Left forelimb (tissue), 1 donor: ENCODE measurements at regions not wholly inside any gene's neighbourhood (a gene's known extent, or its start where the extent isn't known, plus 50 kb on each side); places are given as distances from the start of the nearest gene placed in this dataset.

Experiments used
- DNase-seq: peaks from one replicate; pipeline ENCODE4 v3.0.0-alpha.2; 2018; ENCODE audit warnings: low spot score

- no peak for DNase-seq
Measured at GRCh38 chr5:82702046-82702445, 375.1 kb downstream of the TMEM167A start.

DNA sequence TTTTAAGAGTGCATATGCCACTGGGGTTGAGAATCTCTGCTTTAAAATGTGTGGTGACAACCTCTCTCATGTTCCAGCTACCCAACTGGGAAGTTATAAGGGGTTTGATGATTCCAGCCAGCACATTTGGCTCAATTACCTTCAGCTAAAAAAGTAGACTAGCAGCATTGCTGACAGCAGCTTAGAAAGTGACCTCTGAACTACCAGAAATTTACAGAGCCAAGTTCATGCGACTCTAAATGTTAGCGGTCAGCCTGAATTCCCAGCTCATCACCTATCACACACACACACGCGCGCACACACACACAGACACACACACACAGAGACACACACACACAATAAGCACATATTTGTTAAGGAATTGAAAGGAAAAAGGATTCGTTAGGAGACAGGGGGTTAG is 377.5 kb downstream of the TMEM167A start:
- DNase-seq, result no peak

GRCh38 chr5:82698026-82698425 is 379.2 kb downstream of the TMEM167A start:
- DNase-seq, result no peak

GRCh38 chr5:82694711-82695285 is 382.4 kb downstream of the TMEM167A start:
- DNase-seq, result no peak

GRCh38 chr5:82692826-82693225 is 384.4 kb downstream of the TMEM167A start:
- no peak for DNase-seq

DNA sequence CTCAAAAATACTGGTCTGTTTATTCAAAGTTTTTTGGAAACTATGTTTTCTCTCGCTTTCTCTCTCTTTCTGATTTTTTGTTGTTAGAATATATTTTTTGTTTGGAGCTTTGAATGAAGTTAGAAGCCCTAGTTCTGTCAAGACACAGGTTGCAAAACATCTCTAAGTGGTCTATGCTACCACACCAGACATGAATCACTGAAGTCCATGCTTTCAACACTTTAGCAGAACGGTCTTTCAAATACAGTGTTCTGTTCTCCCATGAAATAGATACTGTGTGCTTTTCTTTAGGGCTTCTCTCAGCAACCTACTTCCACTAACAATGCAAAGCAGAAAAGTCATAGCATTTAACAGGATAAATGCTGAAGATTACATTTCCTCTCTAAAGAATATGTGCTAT is 392.5 kb downstream of the TMEM167A start:
- no peak for DNase-seq

DNA sequence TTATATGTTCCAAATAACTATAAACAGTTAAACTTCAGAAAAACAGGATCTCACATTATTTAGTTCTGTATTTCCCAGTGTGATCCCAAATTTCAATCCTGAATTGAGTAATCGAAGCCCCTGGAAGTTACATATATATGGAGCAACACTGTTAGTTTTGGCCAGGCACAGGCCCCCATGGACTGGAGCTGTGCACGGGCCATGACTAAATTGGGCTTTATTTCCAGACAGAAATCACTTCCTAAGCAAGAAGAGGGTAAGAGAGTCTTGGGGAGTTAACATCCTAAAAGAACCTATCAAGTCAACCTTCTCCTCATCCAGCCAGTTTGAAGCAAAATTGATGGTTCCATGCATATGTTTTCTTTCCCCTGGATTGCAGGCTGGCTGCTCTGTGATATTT is 393.0 kb downstream of the TMEM167A start:
- DNase-seq, result no peak

DNA sequence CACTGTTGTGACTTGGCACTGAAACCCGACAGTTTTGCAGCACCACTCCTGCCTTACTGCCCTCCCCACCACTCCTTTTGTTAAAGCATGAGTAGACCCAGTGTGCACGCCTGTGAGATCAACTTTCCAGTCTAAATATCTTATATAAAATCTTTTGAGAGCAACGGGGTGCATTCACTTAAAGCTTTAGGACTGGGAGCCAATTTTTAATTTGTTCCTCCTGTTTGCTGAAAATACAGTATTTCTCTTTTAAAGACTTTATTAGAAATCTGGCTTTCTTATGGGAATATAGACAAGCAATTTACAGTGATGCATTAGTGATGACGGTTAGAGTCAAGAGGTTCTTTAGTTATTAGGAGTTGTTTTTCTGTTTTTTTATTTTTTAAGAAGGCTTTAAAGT is 397.5 kb downstream of the TMEM167A start:
- no peak for DNase-seq

- no peak for DNase-seq
Measured at GRCh38 chr5:82676661-82677060, 398.5 kb upstream of the RPS23 start.

DNA sequence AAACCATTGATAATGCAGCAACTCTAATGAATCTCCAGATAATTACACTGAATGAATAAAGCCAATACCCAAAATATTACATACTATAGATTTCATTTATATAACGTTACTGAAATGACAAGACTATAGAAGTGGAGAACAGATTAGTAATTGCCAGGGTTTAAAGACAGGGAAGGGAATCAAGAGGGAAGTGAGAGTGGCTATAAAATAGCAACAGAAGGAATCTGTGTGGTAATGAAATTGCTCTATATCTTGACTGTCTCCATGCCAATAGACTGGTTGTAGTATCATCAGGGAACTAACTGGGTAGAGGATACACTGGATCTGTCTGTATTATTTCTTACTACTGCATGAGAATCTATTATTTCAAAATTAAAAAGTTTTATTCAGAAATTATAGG is 396.5 kb upstream of the RPS23 start:
- DNase-seq, result no peak

DNA sequence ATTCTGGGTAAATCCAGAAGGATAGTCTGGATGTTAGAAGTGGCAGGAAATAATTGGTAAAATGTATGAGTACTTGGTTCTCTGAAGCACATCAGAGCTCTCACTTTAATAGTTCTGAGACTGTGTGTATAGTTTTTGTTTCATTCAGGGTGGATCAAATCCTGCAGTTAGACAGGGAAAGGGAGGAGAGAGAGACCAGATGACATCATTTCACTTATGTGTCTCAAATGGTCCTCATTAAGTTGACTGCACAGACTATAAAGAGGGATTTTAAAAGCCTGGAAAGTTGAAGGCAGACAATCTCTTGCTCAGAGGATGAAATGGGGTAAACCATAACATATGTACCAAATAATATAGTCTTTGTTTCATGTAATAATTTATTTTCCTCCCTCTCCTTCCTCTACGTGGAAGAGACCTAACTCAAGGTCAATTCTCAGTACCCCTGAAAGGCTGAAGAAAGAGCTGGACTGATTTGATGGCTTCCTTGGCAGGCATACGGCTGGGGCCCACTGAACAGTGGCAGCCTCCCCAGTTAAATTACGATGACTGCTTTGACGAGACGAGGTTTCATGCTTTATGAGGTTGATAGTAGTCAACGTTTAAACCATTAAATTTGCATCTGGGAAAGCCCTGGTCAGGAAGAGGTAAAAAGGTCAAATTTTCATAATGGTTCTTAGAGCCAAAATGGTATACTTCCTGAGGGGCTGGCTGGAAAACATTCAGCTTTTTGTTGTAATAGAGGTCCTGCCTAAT is 395.1 kb upstream of the RPS23 start:
- DNase-seq, result no peak

- no peak for DNase-seq
Measured at GRCh38 chr5:82670692-82671091, 392.5 kb upstream of the RPS23 start.

DNA sequence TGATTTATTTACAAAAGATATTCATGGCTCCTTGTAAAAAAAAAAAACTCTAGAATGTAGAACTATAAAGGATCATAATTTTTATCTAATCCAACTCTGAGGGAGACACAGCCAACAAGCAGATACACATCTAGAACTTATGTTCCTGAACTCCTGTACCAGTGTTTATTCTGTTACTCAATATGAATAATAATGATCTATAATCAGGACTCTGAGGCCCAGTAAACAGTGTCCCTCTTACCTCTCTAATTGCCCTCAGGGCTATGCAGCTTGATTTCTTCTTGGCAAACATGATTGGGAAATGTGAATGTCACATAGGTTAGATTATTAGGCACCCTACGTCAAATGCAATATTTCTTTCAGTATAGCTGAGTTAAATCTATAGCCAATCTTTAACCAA is 391.6 kb upstream of the RPS23 start:
- no peak for DNase-seq

GRCh38 chr5:82666312-82666711 is 388.2 kb upstream of the RPS23 start:
- DNase-seq, result no peak

DNA sequence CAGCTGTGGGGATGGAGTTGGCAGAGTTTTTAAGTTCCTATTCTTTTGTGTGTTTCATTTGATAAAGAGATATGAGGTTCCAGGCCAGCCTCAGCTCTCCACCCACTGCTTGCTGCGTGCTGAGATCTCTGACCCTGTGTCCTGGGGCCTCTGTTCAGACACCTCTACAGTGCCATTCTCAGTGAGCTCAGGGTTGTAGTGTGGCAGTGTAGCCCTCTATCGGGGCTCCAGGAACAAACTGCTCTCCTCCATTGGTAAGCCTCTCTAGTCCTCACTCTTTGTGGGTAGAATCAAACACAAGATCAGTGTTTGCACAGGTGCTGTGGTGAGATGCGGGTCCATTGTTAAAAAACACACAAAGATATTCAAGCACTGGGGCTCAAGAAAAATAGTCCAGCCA is 386.6 kb upstream of the RPS23 start:
- DNase-seq, result no peak

GRCh38 chr5:82663225-82663624 is 385.1 kb upstream of the RPS23 start:
- no peak for DNase-seq

- DNase-seq, result no peak
Measured at GRCh38 chr5:82662340-82662739, 384.2 kb upstream of the RPS23 start.

- no peak for DNase-seq
Measured at GRCh38 chr5:82661933-82662332, 383.8 kb upstream of the RPS23 start.

DNA sequence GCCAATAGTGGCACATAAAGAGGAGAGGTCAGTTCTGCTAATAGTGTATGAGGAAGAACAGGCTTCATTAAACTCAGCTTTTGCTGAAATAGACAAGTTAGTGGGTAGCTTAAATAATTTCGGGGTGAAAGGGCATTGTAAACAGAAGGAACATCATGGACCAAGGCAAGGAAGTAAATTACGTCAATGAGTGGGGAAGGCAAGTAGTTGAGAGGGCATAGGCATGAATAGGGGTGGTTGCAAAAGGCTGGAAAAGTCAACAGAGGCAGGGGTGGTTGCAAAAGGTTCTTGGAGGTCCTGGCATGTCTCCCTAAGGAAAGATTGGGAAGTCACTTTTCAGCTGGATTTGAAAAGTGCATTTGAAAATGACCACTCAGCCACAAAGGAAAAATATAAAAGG is 383.3 kb upstream of the RPS23 start:
- no peak for DNase-seq

GRCh38 chr5:82659115-82659514 is 381.0 kb upstream of the RPS23 start:
- no peak for DNase-seq

DNA sequence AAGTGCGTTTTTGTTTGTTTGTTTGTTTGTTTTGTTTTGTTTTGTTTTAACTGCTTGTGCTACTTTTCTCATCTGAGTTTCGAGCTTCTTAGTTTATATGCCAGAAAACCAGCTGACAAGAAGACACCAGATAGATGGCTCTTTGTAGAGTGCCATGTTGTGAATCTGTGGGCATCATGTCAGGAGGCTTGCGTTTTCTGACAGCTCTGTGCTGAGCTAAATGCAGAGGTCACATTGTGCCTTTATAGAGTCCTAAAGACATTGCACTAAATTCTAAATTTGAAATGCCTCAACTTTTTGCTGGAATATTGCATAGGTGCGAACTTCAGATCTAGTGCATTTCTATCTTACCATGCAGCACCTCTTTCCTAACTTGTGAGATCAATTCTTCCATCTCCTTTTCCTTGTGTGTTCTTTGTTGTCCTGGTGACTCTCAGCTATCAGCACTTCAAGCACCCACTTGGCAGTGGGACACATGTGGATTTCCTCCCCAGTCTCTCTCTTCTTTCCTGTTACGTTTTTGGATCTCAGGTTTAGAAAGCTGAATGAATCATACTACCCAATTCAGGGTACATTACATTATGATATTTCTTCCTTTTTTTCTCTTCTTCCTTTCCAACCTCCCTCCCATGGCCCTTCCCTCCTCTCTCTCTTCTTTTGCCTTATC is 379.0 kb upstream of the RPS23 start:
- DNase-seq, result no peak

DNA sequence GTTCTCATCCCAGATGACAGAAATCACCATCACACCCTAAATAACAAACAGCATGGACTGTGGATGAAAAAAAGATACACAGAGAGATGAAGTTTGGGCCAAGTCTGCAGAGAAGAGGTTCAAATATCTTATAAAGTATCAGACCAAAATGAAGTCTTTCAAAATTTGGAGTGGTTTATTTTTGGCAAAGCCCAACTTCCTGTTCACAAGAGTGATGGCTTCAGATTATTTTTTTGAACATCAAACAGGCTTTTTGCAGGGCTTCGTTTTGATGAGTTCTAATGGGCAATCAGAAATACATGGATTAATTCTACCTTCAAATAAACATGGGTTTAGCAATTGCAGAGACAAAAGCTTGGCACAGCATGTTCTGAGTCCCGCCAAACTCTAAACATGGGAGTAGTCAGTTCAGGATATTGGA is 378.2 kb upstream of the RPS23 start:
- no peak for DNase-seq

DNA sequence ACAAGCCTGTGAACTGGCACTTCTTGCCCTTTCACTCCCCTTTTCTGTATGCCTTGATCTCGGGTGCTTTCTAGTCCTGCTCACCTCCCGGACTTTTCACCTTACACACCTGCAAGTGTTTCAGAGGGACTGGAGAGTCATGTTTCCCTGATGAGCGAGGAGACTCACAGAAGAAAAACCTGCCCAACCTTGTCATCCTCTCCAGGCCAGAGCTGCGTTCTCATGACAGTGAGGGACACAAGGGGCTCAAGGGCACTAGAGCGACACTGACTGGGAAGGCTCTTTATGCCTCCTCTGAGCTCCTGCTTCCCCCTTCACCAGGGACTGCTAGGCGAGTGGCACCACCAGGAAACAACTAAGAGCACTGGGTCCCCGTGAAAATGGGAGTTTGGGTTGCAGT is 376.9 kb upstream of the RPS23 start:
- no peak for DNase-seq

DNA sequence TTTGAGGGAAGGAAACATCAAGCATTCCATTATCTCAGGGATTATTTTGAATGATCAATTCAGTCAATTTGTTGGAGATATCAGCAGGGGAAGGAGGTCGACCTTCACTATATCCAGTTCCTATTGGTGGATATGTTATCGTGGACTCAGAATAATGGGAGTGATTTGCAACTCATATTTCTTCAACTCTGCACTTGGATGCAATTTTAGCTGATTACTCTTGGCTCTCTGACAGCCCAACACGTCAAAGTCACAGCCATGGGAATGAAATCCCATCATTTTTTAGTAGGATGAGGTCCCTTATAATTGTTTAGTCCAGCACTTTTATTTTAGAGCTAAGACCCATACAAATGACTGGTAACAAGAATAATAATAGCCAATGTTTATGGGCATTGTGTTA is 371.8 kb upstream of the RPS23 start:
- no peak for DNase-seq
